Right lobe of liver (tissue), 4 donors: ENCODE measurements at regions not wholly inside any gene's neighbourhood (a gene's known extent, or its start where the extent isn't known, plus 50 kb on each side); places are given as distances from the start of the nearest gene placed in this dataset.

Source experiments
- POLR2A ChIP-seq: fragments of 450-650 bp; IDR thresholded peaks from one replicate; pipeline ENCODE4 v1.6.1; 2017; ENCODE audit warnings: antibody characterized with exemption, mild to moderate bottlenecking
- TF ChIP-seq, protein P1 (sequence below), 4 donors: fragments of 200-600 bp in 3 of 4; fragments of 450-650 bp in 1 of 4; IDR thresholded peaks; one replicate each; pipeline versions ENCODE4 v1.5.1 to v1.8.0; 2016 to 2022; ENCODE audit warnings: antibody characterized with exemption in 4 of 4, mild to moderate bottlenecking in 2 of 4
- donor health status: DM: no; HTN: no; CAD: no.
- donor health status: DM: no; HTN: no; CAD: no.
- donor health status: DM: no; HTN: yes; CAD: no.

GRCh38 chr1:30064547-30064946, 658.8 kb downstream of the MATN1 start:
- TF ChIP-seq, protein P1, sequence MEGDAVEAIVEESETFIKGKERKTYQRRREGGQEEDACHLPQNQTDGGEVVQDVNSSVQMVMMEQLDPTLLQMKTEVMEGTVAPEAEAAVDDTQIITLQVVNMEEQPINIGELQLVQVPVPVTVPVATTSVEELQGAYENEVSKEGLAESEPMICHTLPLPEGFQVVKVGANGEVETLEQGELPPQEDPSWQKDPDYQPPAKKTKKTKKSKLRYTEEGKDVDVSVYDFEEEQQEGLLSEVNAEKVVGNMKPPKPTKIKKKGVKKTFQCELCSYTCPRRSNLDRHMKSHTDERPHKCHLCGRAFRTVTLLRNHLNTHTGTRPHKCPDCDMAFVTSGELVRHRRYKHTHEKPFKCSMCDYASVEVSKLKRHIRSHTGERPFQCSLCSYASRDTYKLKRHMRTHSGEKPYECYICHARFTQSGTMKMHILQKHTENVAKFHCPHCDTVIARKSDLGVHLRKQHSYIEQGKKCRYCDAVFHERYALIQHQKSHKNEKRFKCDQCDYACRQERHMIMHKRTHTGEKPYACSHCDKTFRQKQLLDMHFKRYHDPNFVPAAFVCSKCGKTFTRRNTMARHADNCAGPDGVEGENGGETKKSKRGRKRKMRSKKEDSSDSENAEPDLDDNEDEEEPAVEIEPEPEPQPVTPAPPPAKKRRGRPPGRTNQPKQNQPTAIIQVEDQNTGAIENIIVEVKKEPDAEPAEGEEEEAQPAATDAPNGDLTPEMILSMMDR (IDR thresholded peaks at IDR 0.05) = no peak
- no peak for TF ChIP-seq POLR2A
